Calu3 (cell line): ENCODE measurements at regions not wholly inside any gene's neighbourhood (a gene's known extent, or its start where the extent isn't known, plus 50 kb on each side); places are given as distances from the start of the nearest gene placed in this dataset.

Source experiments
- BruUV-seq: library from RNA; stranded (reverse); fragments of 400-500 nt; replicated peaks from 2 replicates; lab custom pipeline; 2021; lab: Mats Ljungman, UMichigan
- CTCF ChIA-PET: fragments of 300-600 bp; sonication (Branson Sonifier 250); formaldehyde crosslinking; loops from one replicate; lab custom pipeline; 2022; ENCODE audit warnings: antibody characterized with exemption; lab: Charles Lee
- DNase-seq: peaks from one replicate; pipeline ENCODE4 v3.0.0; 2022
- H3K27ac Mint-ChIP-seq: one replicate; pipeline ENCODE4 v1.8.0; 2022; ENCODE audit warnings: mixed read lengths; ENCODE audit not compliant: unreplicated experiment
- H3K27me3 Mint-ChIP-seq: one replicate; pipeline ENCODE4 v1.8.0; 2022; ENCODE audit warnings: mixed read lengths; ENCODE audit not compliant: unreplicated experiment
- H3K36me3 Mint-ChIP-seq: one replicate; pipeline ENCODE4 v1.8.0; 2022; ENCODE audit warnings: mild to moderate bottlenecking, moderate library complexity, mixed read lengths; ENCODE audit not compliant: insufficient read depth, unreplicated experiment
- H3K4me1 Mint-ChIP-seq: one replicate; pipeline ENCODE4 v1.8.0; 2022; ENCODE audit warnings: mild to moderate bottlenecking, low read depth, mixed read lengths; ENCODE audit not compliant: unreplicated experiment
- H3K4me3 Mint-ChIP-seq: one replicate; pipeline ENCODE4 v1.8.0; 2022; ENCODE audit warnings: mild to moderate bottlenecking, low read depth, moderate library complexity, mixed read lengths; ENCODE audit not compliant: unreplicated experiment
- H3K9me3 Mint-ChIP-seq: one replicate; pipeline ENCODE4 v1.8.0; 2022; ENCODE audit warnings: low read depth, mixed read lengths; ENCODE audit not compliant: unreplicated experiment
- intact Hi-C: fragments of 100-400 bp; cut with micrococcal nuclease; formaldehyde crosslinking; loops from one replicate; pipeline ENCODE4 v1.10.0; 2022; ENCODE audit not compliant: unreplicated experiment
- TF ChIP-seq, protein P1 (sequence below): fragments of 200-600 bp; IDR thresholded peaks from one replicate; pipeline ENCODE4 v1.8.0; 2022; ENCODE audit warnings: antibody characterized with exemption; ENCODE audit not compliant: unreplicated experiment

DNA sequence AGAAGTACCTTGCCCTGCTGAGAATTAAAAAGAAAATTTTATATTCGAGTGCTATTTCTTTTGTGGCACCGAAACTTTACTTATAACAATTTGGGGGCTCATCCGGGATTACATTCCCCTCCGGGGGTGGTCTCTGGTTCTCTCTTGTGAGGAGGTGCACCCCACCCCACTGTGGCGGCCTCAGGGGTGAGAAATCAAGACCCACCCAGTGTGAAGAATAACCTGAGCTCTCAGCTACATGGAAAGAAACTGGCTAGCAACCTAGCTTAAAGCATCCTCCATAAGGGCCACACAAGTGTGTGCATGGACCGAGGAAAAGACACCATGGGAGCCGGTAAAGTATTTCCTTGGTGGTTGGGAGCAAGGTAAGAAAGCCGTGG lies 50.9 kb upstream of the ANKRD10 start:
- CTCF ChIA-PET: no interaction called here
- intact Hi-C loops: loop anchor here (2.0 kb wide), 1 partner anchor 49 kb away; no protein-coding TSS in a partner anchor
- H3K9me3 Mint-ChIP-seq: peaks cover 2% of the 10 kb centered on the region
- H3K4me3 Mint-ChIP-seq: peak overlapping the region; percentile 45
- BruUV-seq: TSS peak; percentile 78
- no peak for DNase-seq
- TF ChIP-seq, protein P1, sequence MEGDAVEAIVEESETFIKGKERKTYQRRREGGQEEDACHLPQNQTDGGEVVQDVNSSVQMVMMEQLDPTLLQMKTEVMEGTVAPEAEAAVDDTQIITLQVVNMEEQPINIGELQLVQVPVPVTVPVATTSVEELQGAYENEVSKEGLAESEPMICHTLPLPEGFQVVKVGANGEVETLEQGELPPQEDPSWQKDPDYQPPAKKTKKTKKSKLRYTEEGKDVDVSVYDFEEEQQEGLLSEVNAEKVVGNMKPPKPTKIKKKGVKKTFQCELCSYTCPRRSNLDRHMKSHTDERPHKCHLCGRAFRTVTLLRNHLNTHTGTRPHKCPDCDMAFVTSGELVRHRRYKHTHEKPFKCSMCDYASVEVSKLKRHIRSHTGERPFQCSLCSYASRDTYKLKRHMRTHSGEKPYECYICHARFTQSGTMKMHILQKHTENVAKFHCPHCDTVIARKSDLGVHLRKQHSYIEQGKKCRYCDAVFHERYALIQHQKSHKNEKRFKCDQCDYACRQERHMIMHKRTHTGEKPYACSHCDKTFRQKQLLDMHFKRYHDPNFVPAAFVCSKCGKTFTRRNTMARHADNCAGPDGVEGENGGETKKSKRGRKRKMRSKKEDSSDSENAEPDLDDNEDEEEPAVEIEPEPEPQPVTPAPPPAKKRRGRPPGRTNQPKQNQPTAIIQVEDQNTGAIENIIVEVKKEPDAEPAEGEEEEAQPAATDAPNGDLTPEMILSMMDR: no peak
- H3K27ac Mint-ChIP-seq: peak overlapping the region; percentile 98
- H3K36me3 Mint-ChIP-seq: peaks cover 9% of the 10 kb centered on the region
- H3K27me3 Mint-ChIP-seq: no peaks in the 10 kb centered on the region
- H3K4me1 Mint-ChIP-seq: no peaks in the 10 kb centered on the region

DNA sequence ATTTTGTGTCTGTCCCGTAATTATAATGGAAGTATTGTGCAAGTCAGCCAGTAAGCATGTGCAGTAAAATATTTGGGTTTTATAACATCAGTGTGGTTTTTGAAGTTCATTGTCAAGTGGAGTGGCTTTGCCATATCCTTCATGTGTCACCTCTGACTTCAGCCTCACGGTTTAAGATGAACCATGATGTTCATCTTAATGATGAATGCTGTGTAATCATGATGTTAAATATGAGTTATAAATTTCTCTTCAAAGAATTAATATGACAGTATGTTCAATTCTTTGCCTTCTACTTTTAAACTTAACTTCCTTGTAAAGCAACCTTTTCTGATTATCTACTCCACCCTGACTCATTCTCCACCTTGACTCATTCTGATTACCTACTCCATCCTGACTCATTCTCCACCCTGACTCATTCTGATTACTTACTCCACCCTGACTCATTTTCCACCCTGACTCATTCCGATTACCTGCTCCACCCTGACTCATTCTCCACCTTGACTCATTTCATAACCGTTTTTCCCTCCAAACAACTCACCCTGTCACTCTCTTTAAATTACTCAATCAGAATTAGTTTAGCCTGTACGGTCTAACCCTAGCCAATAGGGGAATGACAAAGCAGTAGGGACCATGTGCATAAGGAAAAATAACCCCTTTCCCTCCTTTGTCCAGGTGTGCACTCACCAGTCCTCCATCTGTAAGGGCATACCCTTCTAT lies 50.3 kb upstream of the ANKRD10 start:
- no TSS peak for BruUV-seq
- TF ChIP-seq, protein P1: no peak

More for the DNA sequence above, 50.3 kb upstream of the ANKRD10 start:
- CTCF ChIA-PET: no interaction called here
- H3K4me1 Mint-ChIP-seq: no peaks in the 10 kb centered on the region
- H3K36me3 Mint-ChIP-seq: peaks cover 9% of the 10 kb centered on the region
- intact Hi-C loops: loop anchor here (2.0 kb wide), 1 partner anchor 48 kb away; no protein-coding TSS in a partner anchor
- H3K9me3 Mint-ChIP-seq: peaks cover 2% of the 10 kb centered on the region
- peak; percentile 26 for DNase-seq
- peak overlapping the region; percentile 45 for H3K4me3 Mint-ChIP-seq
- H3K27me3 Mint-ChIP-seq: no peaks in the 10 kb centered on the region
- H3K27ac Mint-ChIP-seq: peak overlapping the region; percentile 98
